OCI-LY7 (cell line): ENCODE measurements at regions not wholly inside any gene's neighbourhood (a gene's known extent, or its start where the extent isn't known, plus 50 kb on each side); places are given as distances from the start of the nearest gene placed in this dataset.

ENCODE experiments used
- EZH2phosphoT487 ChIP-seq: fragments of 200-600 bp; sonication (generic); IDR thresholded peaks from 2 replicates; pipeline ENCODE4 v1.6.1; 2018; ENCODE audit warnings: low read depth, borderline replicate concordance, mild to moderate bottlenecking, mixed run types, antibody characterized with exemption, low read length, moderate library complexity, mixed read lengths
- TF ChIP-seq, protein P1 (sequence below): fragments of 200-600 bp; sonication (generic); conservative IDR thresholded peaks from 2 replicates; pipeline ENCODE4 v1.5.1; 2014; ENCODE audit warnings: mild to moderate bottlenecking, antibody characterized with exemption, low read length, moderate library complexity, mixed read lengths

DNA sequence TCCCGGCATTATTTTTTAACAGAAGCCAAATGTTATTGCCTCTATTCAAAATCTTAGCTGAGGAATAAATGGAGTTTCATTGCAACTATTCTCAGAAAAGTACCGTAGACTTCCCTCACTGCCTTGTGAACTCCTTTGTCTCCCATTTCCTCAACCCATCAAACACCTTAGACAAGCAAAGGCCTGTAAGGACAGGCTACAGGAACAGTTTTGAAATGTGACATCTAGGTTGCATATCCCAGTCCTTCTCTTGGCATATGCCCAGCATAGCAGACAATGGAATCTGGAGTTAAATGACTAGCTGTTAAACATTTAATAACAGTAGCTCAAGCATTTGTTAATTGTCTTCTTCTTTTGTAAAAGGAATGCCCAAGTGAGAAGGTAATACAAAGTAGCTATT lies 1371.7 kb downstream of the STIM2 start:
- TF ChIP-seq, protein P1, sequence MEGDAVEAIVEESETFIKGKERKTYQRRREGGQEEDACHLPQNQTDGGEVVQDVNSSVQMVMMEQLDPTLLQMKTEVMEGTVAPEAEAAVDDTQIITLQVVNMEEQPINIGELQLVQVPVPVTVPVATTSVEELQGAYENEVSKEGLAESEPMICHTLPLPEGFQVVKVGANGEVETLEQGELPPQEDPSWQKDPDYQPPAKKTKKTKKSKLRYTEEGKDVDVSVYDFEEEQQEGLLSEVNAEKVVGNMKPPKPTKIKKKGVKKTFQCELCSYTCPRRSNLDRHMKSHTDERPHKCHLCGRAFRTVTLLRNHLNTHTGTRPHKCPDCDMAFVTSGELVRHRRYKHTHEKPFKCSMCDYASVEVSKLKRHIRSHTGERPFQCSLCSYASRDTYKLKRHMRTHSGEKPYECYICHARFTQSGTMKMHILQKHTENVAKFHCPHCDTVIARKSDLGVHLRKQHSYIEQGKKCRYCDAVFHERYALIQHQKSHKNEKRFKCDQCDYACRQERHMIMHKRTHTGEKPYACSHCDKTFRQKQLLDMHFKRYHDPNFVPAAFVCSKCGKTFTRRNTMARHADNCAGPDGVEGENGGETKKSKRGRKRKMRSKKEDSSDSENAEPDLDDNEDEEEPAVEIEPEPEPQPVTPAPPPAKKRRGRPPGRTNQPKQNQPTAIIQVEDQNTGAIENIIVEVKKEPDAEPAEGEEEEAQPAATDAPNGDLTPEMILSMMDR: no peak
- TF ChIP-seq EZH2phosphoT487: no peak
